ENCODE measurements at regions not wholly inside any gene's neighbourhood (a gene's known extent, or its start where the extent isn't known, plus 50 kb on each side); places are given as distances from the start of the nearest gene placed in this dataset.

- no peaks in the 10 kb centered on the region for H3K36me3 ChIP-seq (ENCODE audit: insufficient read depth, low read length)
- no peak overlapping the region for H3K9ac ChIP-seq (ENCODE audit: low read length)
- H4K20me1 ChIP-seq (ENCODE audit: insufficient read depth), result no peaks in the 10 kb centered on the region
- H3K79me2 ChIP-seq (replicated peaks; ENCODE audit: insufficient read depth, low read length), result no peaks in the 10 kb centered on the region
- no peak overlapping the region for H2AFZ ChIP-seq (ENCODE audit: low read depth, low read length)
- TF ChIP-seq REST (IDR thresholded peaks at IDR 0.05; ENCODE audit: borderline replicate concordance) (no peak), MXI1 (conservative IDR thresholded peaks at IDR 0.05; ENCODE audit: poor library complexity, severe bottlenecking) (no peak), SMC3 (conservative IDR thresholded peaks at IDR 0.05; ENCODE audit: poor library complexity) (no peak), TAF1 (IDR thresholded peaks at IDR 0.05; ENCODE audit: low read depth) (no peak), RAD21 (conservative IDR thresholded peaks at IDR 0.05) (no peak), CTCF (IDR thresholded peaks at IDR 0.05; ENCODE audit: poor library complexity, severe bottlenecking) (no peak), EP300 (conservative IDR thresholded peaks at IDR 0.05; ENCODE audit: poor library complexity, severe bottlenecking) (no peak)
- no peak overlapping the region for H3K4me3 ChIP-seq (ENCODE audit: low read length)
- H3K27ac ChIP-seq (ENCODE audit: low read length), result no peak overlapping the region
- H3K27me3 ChIP-seq (ENCODE audit: insufficient read depth, low read depth, low read length), result no peaks in the 10 kb centered on the region
- no peaks in the 10 kb centered on the region for H3F3A ChIP-seq (ENCODE audit: insufficient read depth, low read length, poor library complexity, severe bottlenecking)
- H3K9me2 ChIP-seq (ENCODE audit: insufficient read depth, low read length), result no peaks in the 10 kb centered on the region
- H3K9me3 ChIP-seq (ENCODE audit: low read length), result no peaks in the 10 kb centered on the region
- no peak overlapping the region for H3K4me2 ChIP-seq (ENCODE audit: low read length)
Measured at GRCh38 chr12:76707772-76708171, 56.1 kb upstream of the ZDHHC17 start.

GRCh38 chr12:76708296-76708695 is 55.6 kb upstream of the ZDHHC17 start:
- no peaks in the 10 kb centered on the region for H3K9me2 ChIP-seq (ENCODE audit: insufficient read depth, low read length)
- H2AFZ ChIP-seq (ENCODE audit: low read depth, low read length), result no peak overlapping the region
- no peak overlapping the region for H3K27ac ChIP-seq (ENCODE audit: low read length)
- no peak overlapping the region for H3K9ac ChIP-seq (ENCODE audit: low read length)
- H4K20me1 ChIP-seq (ENCODE audit: insufficient read depth), result no peaks in the 10 kb centered on the region
- H3K9me3 ChIP-seq (ENCODE audit: low read length), result no peaks in the 10 kb centered on the region
- no peaks in the 10 kb centered on the region for H3K27me3 ChIP-seq (ENCODE audit: insufficient read depth, low read depth, low read length)
- no peak for TF ChIP-seq POLR2AphosphoS5 (IDR thresholded peaks at IDR 0.05)
- no peak for TF ChIP-seq TAF1 (IDR thresholded peaks at IDR 0.05; ENCODE audit: low read depth)
- TF ChIP-seq REST (IDR thresholded peaks at IDR 0.05; ENCODE audit: borderline replicate concordance), result no peak
- no peak for TF ChIP-seq EZH2 (IDR thresholded peaks at IDR 0.05; ENCODE audit: borderline replicate concordance, insufficient read depth, low read length, poor library complexity, severe bottlenecking)
- TF ChIP-seq EP300 (conservative IDR thresholded peaks at IDR 0.05; ENCODE audit: poor library complexity, severe bottlenecking), result no peak
- TF ChIP-seq SMC3 (conservative IDR thresholded peaks at IDR 0.05; ENCODE audit: poor library complexity), result no peak
- TF ChIP-seq MXI1 (conservative IDR thresholded peaks at IDR 0.05; ENCODE audit: poor library complexity, severe bottlenecking), result no peak
- no peak for TF ChIP-seq CTCF (IDR thresholded peaks at IDR 0.05; ENCODE audit: poor library complexity, severe bottlenecking)
- TF ChIP-seq RAD21 (conservative IDR thresholded peaks at IDR 0.05), result no peak
- no peaks in the 10 kb centered on the region for H3K79me2 ChIP-seq (replicated peaks; ENCODE audit: insufficient read depth, low read length)
- no peaks in the 10 kb centered on the region for H3K36me3 ChIP-seq (ENCODE audit: insufficient read depth, low read length)
- H3F3A ChIP-seq (ENCODE audit: insufficient read depth, low read length, poor library complexity, severe bottlenecking), result no peaks in the 10 kb centered on the region
- no peak overlapping the region for H3K4me3 ChIP-seq (ENCODE audit: low read length)
- no peak overlapping the region for H3K4me2 ChIP-seq (ENCODE audit: low read length)

All from neural cell (in vitro differentiated cells).